SK-N-SH treated with all-trans-retinoic acid at 6 μM for 48 hours (cell line): ENCODE measurements at regions not wholly inside any gene's neighbourhood (a gene's known extent, or its start where the extent isn't known, plus 50 kb on each side); places are given as distances from the start of the nearest gene placed in this dataset.
"Not testable (repeated sequence)": the region's sequence is repeated elsewhere in the genome, so short reads cannot be mapped to it uniquely, and the experiment has no call there.

Experiments used
- ATAC-seq: fragments of 200-7000 bp; cut with Tn5 transposase; 3 replicates; pipeline ENCODE4 v1.9.1; 2020; ENCODE audit warnings: mild to moderate bottlenecking, moderate library complexity
- ARNTL ChIP-seq: fragments of 450-650 bp; formaldehyde crosslinking; IDR thresholded peaks from 2 replicates; pipeline ENCODE4 v1.5.0; 2020; ENCODE audit warnings: low read depth, mild to moderate bottlenecking, moderate library complexity, borderline replicate concordance
- BACH2 ChIP-seq: fragments of 250-450 bp; sonication (Bioruptor Pico); IDR thresholded peaks from 2 replicates; pipeline ENCODE4 v1.9.0; 2021; ENCODE audit warnings: mild to moderate bottlenecking, borderline replicate concordance
- CSDC2 ChIP-seq: fragments of 250-450 bp; sonication (Bioruptor Pico); IDR thresholded peaks from 2 replicates; pipeline ENCODE4 v1.5.0; 2020; ENCODE audit warnings: mild to moderate bottlenecking, moderate library complexity
- ESRRG ChIP-seq: fragments of 250-450 bp; sonication (Bioruptor Pico); IDR thresholded peaks from 2 replicates; pipeline ENCODE4 v1.6.1; 2021; ENCODE audit warnings: mild to moderate bottlenecking
- GLIS3 ChIP-seq: fragments of 250-450 bp; sonication (Bioruptor Pico); IDR thresholded peaks from 2 replicates; pipeline ENCODE4 v1.5.0; 2020; ENCODE audit warnings: mild to moderate bottlenecking, moderate library complexity
- ISL1 ChIP-seq: fragments of 250-450 bp; sonication (Bioruptor Pico); IDR thresholded peaks from 2 replicates; pipeline ENCODE4 v2.1.2; 2022; ENCODE audit warnings: mild to moderate bottlenecking, moderate library complexity
- OSR1 ChIP-seq: fragments of 250-450 bp; sonication (Bioruptor Pico); IDR thresholded peaks from 2 replicates; pipeline ENCODE4 v1.8.0; 2022; ENCODE audit warnings: moderate library complexity, mild to moderate bottlenecking, inconsistent platforms
- PATZ1 ChIP-seq: fragments of 250-450 bp; sonication (Bioruptor Pico); IDR thresholded peaks from 2 replicates; pipeline ENCODE4 v1.8.0; 2020; ENCODE audit warnings: mild to moderate bottlenecking, moderate library complexity, borderline replicate concordance
- PPARA ChIP-seq: fragments of 250-450 bp; sonication (Bioruptor Pico); IDR thresholded peaks from 2 replicates; pipeline ENCODE4 v1.5.0; 2020; ENCODE audit warnings: mild to moderate bottlenecking, borderline replicate concordance
- RARB ChIP-seq: fragments of 250-450 bp; sonication (Bioruptor Pico); IDR thresholded peaks from 2 replicates; pipeline ENCODE4 v1.8.0; 2021; ENCODE audit warnings: mild to moderate bottlenecking, moderate library complexity
- TCF4 ChIP-seq: fragments of 250-450 bp; sonication (Bioruptor Pico); IDR thresholded peaks from 2 replicates; pipeline ENCODE4 v1.8.0; 2021; ENCODE audit warnings: mild to moderate bottlenecking, moderate library complexity, borderline replicate concordance
- TOX ChIP-seq: fragments of 250-450 bp; sonication (Bioruptor Pico); IDR thresholded peaks from 2 replicates; pipeline ENCODE4 v1.8.0; 2021; ENCODE audit warnings: mild to moderate bottlenecking, moderate library complexity, borderline replicate concordance
- ZC3H10 ChIP-seq: fragments of 250-450 bp; sonication (Bioruptor Pico); IDR thresholded peaks from 2 replicates; pipeline ENCODE4 v1.5.1; 2021; ENCODE audit warnings: mild to moderate bottlenecking, moderate library complexity
- ZFP3 ChIP-seq: fragments of 250-450 bp; sonication (Bioruptor Pico); IDR thresholded peaks from 2 replicates; pipeline ENCODE4 v1.5.0; 2020; ENCODE audit warnings: mild to moderate bottlenecking, moderate library complexity
- ZNF565 ChIP-seq: fragments of 450-650 bp; formaldehyde crosslinking; conservative IDR thresholded peaks from 2 replicates; pipeline ENCODE4 v1.5.0; 2020; ENCODE audit warnings: low read depth, mild to moderate bottlenecking, moderate library complexity
- ZNF70 ChIP-seq: fragments of 450-650 bp; formaldehyde crosslinking; IDR thresholded peaks from 2 replicates; pipeline ENCODE4 v1.5.0; 2020; ENCODE audit warnings: mild to moderate bottlenecking, moderate library complexity
- ZNF8 ChIP-seq: fragments of 450-650 bp; formaldehyde crosslinking; IDR thresholded peaks from 2 replicates; pipeline ENCODE4 v1.5.0; 2020; ENCODE audit warnings: mild to moderate bottlenecking, moderate library complexity
- TF ChIP-seq, protein P1 (sequence below): fragments of 250-450 bp; sonication (Bioruptor Pico); IDR thresholded peaks from 2 replicates; pipeline ENCODE4 v1.5.0; 2020; ENCODE audit warnings: mild to moderate bottlenecking, moderate library complexity
- TF ChIP-seq, protein P2 (sequence below): fragments of 250-450 bp; sonication (Bioruptor Pico); IDR thresholded peaks from 2 replicates; pipeline ENCODE4 v1.8.0; 2021; ENCODE audit warnings: low read depth, mild to moderate bottlenecking, moderate library complexity, borderline replicate concordance
- TF ChIP-seq, protein P3 (sequence below): fragments of 250-450 bp; sonication (Bioruptor Pico); IDR thresholded peaks from 2 replicates; pipeline ENCODE4 v1.5.1; 2021; ENCODE audit warnings: mild to moderate bottlenecking, moderate library complexity

DNA sequence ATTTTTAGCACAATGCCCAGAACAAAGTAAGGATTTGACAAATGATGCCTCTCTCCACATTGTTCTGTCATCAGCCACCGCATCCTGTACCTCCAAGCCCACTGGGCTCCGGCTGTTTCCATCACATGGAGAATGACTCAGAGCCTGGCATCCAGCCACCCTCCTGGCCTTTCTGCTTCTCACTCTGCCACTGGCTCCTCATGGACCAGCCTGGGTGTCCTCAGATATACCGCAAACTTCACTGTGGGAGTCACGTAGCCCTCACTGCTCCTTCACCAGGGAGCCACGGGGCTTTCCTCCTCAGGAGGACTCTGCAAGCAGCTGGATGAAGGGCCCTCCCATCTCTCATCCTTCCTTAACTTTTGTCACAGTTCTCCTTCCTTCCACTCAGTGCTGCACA, 943.0 kb downstream of the TUBA3C start:
- not testable (repeated sequence) for ATAC-seq

DNA sequence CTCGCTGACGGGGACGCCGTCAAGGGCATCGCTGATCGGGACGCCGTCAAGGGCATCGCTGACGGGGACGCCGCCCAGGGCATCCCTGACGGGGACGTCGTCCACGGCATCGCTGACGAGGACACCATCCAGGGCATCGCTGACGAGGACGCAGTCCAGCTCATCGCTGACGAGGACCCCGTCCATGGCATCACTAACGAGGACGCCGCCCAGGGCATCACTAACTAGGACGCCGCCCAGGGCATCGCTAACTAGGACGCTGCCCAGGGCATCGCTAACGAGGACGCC, 945.2 kb downstream of the TUBA3C start:
- no peak for ATAC-seq
- no peak for TF ChIP-seq TCF4 (CRISPR knock-in tag)
- no peak for TF ChIP-seq TOX (CRISPR knock-in tag)
- no peak for TF ChIP-seq BACH2 (CRISPR knock-in tag)
- TF ChIP-seq ZNF8 (CRISPR knock-in tag) = no peak
- no peak for TF ChIP-seq ESRRG (CRISPR knock-in tag)
- TF ChIP-seq RARB (CRISPR knock-in tag) = no peak
- TF ChIP-seq, protein P1, sequence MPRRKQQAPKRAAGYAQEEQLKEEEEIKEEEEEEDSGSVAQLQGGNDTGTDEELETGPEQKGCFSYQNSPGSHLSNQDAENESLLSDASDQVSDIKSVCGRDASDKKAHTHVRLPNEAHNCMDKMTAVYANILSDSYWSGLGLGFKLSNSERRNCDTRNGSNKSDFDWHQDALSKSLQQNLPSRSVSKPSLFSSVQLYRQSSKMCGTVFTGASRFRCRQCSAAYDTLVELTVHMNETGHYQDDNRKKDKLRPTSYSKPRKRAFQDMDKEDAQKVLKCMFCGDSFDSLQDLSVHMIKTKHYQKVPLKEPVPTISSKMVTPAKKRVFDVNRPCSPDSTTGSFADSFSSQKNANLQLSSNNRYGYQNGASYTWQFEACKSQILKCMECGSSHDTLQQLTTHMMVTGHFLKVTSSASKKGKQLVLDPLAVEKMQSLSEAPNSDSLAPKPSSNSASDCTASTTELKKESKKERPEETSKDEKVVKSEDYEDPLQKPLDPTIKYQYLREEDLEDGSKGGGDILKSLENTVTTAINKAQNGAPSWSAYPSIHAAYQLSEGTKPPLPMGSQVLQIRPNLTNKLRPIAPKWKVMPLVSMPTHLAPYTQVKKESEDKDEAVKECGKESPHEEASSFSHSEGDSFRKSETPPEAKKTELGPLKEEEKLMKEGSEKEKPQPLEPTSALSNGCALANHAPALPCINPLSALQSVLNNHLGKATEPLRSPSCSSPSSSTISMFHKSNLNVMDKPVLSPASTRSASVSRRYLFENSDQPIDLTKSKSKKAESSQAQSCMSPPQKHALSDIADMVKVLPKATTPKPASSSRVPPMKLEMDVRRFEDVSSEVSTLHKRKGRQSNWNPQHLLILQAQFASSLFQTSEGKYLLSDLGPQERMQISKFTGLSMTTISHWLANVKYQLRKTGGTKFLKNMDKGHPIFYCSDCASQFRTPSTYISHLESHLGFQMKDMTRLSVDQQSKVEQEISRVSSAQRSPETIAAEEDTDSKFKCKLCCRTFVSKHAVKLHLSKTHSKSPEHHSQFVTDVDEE (CRISPR knock-in tag) = no peak
- no peak for TF ChIP-seq ZFP3 (CRISPR knock-in tag)
- TF ChIP-seq ZNF70 (CRISPR knock-in tag) = no peak

- TF ChIP-seq OSR1 (CRISPR knock-in tag) (no peak), PATZ1 (no peak), RARB (CRISPR knock-in tag) (no peak), GLIS3 (no peak), ZNF8 (CRISPR knock-in tag) (no peak), PPARA (no peak)
- TF ChIP-seq, protein P2, sequence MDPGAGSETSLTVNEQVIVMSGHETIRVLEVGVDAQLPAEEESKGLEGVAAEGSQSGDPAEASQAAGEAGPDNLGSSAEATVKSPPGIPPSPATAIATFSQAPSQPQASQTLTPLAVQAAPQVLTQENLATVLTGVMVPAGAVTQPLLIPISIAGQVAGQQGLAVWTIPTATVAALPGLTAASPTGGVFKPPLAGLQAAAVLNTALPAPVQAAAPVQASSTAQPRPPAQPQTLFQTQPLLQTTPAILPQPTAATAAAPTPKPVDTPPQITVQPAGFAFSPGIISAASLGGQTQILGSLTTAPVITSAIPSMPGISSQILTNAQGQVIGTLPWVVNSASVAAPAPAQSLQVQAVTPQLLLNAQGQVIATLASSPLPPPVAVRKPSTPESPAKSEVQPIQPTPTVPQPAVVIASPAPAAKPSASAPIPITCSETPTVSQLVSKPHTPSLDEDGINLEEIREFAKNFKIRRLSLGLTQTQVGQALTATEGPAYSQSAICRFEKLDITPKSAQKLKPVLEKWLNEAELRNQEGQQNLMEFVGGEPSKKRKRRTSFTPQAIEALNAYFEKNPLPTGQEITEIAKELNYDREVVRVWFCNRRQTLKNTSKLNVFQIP (CRISPR knock-in tag) = no peak
- ATAC-seq = no peak
Measured at GRCh38 chr13:18235756-18236527, 945.7 kb downstream of the TUBA3C start.

DNA sequence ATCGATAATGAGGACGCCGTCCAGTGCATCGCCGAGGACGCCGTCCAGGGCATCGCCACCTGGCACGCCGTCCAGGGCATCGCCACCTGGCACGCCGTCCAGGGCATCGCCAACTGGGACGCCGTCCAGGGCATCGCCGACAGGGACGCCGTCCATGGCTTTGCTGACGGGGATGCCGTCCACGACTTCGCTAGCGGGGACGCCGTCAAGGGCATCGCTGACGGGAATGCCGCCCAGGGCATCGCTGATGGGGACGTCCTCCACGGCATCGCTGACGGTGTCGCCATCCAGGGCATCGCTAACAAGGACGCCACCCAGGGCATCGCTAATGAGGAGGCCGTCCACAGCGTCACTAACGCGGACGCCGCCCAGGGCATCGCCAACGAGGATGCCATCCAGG, 946.5 kb downstream of the TUBA3C start:
- TF ChIP-seq ESRRG (CRISPR knock-in tag) (no peak), ISL1 (CRISPR knock-in tag) (no peak), RARB (CRISPR knock-in tag) (no peak), ZNF565 (CRISPR knock-in tag) (no peak), PPARA (no peak), ZNF70 (CRISPR knock-in tag) (no peak), ARNTL (CRISPR knock-in tag) (no peak), TCF4 (CRISPR knock-in tag) (no peak), ZC3H10 (CRISPR knock-in tag) (no peak), CSDC2 (CRISPR knock-in tag) (no peak), ZNF8 (CRISPR knock-in tag) (no peak), TOX (CRISPR knock-in tag) (no peak), GLIS3 (no peak), PATZ1 (no peak), ZFP3 (CRISPR knock-in tag) (no peak)
- TF ChIP-seq, protein P1 (CRISPR knock-in tag) = no peak
- TF ChIP-seq, protein P2 (CRISPR knock-in tag) = no peak
- TF ChIP-seq, protein P3, sequence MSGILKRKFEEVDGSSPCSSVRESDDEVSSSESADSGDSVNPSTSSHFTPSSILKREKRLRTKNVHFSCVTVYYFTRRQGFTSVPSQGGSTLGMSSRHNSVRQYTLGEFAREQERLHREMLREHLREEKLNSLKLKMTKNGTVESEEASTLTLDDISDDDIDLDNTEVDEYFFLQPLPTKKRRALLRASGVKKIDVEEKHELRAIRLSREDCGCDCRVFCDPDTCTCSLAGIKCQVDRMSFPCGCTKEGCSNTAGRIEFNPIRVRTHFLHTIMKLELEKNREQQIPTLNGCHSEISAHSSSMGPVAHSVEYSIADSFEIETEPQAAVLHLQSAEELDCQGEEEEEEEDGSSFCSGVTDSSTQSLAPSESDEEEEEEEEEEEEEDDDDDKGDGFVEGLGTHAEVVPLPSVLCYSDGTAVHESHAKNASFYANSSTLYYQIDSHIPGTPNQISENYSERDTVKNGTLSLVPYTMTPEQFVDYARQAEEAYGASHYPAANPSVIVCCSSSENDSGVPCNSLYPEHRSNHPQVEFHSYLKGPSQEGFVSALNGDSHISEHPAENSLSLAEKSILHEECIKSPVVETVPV (CRISPR knock-in tag) = no peak
- ATAC-seq = no peak

DNA sequence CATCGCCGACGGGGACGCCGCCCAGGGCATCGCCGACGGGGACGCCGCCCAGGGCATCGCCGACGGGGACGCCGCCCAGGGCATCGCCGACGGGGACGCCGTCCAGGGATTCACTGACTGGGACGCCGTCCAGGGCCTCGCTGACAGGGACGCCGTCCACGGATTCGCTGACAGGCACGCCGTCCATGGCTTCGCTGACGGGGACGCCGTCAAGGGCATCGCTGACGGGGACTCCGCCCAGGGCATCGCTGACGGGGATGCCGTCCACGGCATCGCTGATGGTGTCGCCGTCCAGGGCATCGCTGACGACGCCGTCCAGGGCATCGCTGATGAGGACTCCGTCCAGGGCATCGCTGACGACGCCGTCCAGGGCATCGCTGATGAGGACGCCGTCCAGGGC, 947.2 kb downstream of the TUBA3C start:
- ATAC-seq = not testable (repeated sequence)
